KMS-11 (cell line): ENCODE measurements at regions not wholly inside any gene's neighbourhood (a gene's known extent, or its start where the extent isn't known, plus 50 kb on each side); places are given as distances from the start of the nearest gene placed in this dataset.
"Not testable (repeated sequence)": the region's sequence is repeated elsewhere in the genome, so short reads cannot be mapped to it uniquely, and the experiment has no call there.

ENCODE experiments used
- H2AFZ ChIP-seq: fragments of 200-600 bp; sonication (generic); 2 replicates; pipeline ENCODE4 v1.6.1; 2016; ENCODE audit warnings: antibody characterized with exemption, mixed run types, low read depth
- H3K27ac ChIP-seq: fragments of 200-600 bp; sonication (generic); 2 replicates; pipeline ENCODE4 v1.6.1; 2016; ENCODE audit warnings: mild to moderate bottlenecking, mixed run types
- H3K27me3 ChIP-seq: fragments of 200-600 bp; sonication (generic); 2 replicates; pipeline ENCODE4 v1.6.1; 2017; ENCODE audit warnings: mild to moderate bottlenecking, low read depth, mixed run types, moderate library complexity; ENCODE audit not compliant: insufficient read depth
- H3K36me3 ChIP-seq: fragments of 200-600 bp; sonication (generic); 2 replicates; pipeline ENCODE4 v1.6.1; 2017; ENCODE audit warnings: mild to moderate bottlenecking, mixed run types; ENCODE audit not compliant: insufficient read depth
- H3K4me1 ChIP-seq: fragments of 200-600 bp; sonication (generic); 2 replicates; pipeline ENCODE4 v1.6.1; 2016; ENCODE audit warnings: mild to moderate bottlenecking, low read depth, mixed run types; ENCODE audit not compliant: poor library complexity, severe bottlenecking
- H3K4me2 ChIP-seq: fragments of 200-600 bp; sonication (generic); 2 replicates; pipeline ENCODE4 v1.7.0; 2016; ENCODE audit warnings: mild to moderate bottlenecking, mixed run types
- H3K4me3 ChIP-seq: fragments of 200-600 bp; sonication (generic); IDR thresholded peaks from 2 replicates; pipeline ENCODE4 v1.6.1; 2017; ENCODE audit warnings: low read depth, low read length, mixed read lengths; ENCODE audit not compliant: insufficient read depth
- H3K79me2 ChIP-seq: fragments of 200-600 bp; sonication (generic); 2 replicates; pipeline ENCODE4 v1.6.1; 2016; ENCODE audit warnings: low read depth, mixed run types; ENCODE audit not compliant: insufficient read depth
- H3K9ac ChIP-seq: fragments of 200-600 bp; sonication (generic); 2 replicates; pipeline ENCODE4 v1.6.1; 2016; ENCODE audit warnings: mild to moderate bottlenecking, mixed run types
- H4K20me1 ChIP-seq: fragments of 200-600 bp; sonication (generic); 2 replicates; pipeline ENCODE4 v1.6.1; 2016; ENCODE audit warnings: mild to moderate bottlenecking, mixed run types; ENCODE audit not compliant: insufficient read depth
- TF ChIP-seq, protein P1 (sequence below): fragments of 200-600 bp; sonication (generic); conservative IDR thresholded peaks from 2 replicates; pipeline ENCODE4 v1.6.1; 2017; ENCODE audit warnings: low read depth, mild to moderate bottlenecking, antibody characterized with exemption, low read length, moderate library complexity, mixed read lengths

DNA sequence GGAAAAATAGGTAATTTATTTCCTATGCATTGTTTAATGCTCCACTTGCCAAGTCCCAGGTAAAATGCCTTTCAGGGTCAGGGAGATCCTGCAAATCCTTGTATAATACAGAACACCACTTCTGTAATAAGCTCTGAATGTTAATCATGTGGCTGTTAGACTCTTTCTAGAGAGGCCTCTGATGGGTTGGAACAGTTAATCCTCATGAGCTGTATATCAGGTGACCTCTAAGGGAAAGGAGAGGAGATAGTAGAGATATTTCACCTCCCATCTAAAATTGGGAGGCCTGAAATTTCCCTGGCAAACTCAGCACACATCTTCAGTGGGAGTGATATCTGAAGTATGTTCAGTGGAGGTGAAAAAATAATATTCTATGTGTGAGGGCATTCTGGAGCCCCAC, 210.6 kb upstream of the WDFY3 start:
- Histone ChIP-seq H3K4me2 (no peak overlapping the region), H4K20me1 (no peaks in the 10 kb centered on the region), H3K36me3 (no peaks in the 10 kb centered on the region), H3K27me3 (no peaks in the 10 kb centered on the region), H2AFZ (no peak overlapping the region), H3K79me2 (no peaks in the 10 kb centered on the region), H3K4me3 (no peak overlapping the region), H3K27ac (no peak overlapping the region), H3K9ac (no peak overlapping the region), H3K4me1 (peaks cover 23% of the 10 kb centered on the region)
- TF ChIP-seq, protein P1, sequence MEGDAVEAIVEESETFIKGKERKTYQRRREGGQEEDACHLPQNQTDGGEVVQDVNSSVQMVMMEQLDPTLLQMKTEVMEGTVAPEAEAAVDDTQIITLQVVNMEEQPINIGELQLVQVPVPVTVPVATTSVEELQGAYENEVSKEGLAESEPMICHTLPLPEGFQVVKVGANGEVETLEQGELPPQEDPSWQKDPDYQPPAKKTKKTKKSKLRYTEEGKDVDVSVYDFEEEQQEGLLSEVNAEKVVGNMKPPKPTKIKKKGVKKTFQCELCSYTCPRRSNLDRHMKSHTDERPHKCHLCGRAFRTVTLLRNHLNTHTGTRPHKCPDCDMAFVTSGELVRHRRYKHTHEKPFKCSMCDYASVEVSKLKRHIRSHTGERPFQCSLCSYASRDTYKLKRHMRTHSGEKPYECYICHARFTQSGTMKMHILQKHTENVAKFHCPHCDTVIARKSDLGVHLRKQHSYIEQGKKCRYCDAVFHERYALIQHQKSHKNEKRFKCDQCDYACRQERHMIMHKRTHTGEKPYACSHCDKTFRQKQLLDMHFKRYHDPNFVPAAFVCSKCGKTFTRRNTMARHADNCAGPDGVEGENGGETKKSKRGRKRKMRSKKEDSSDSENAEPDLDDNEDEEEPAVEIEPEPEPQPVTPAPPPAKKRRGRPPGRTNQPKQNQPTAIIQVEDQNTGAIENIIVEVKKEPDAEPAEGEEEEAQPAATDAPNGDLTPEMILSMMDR = no peak

DNA sequence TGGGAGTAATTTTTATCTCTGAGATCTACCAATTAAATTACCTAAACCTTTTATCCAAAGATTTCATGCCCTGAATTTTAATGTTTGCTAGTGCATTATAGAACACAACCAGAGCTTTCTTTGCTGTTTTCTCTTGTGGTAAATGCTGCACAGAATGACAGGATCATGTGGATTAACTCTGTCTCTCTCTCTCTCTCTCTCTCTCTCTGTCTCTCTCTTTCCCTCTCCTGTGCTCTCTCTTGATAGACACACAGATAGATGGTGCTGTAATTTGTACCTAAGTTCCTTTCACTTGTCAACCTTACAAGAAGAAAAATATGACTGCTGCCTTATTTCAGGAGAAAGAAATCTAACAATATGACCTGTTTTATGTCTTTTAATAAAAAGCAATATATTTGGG, 211.2 kb upstream of the WDFY3 start:
- Histone ChIP-seq H2AFZ (no peak overlapping the region), H3K4me2 (no peak overlapping the region), H4K20me1 (no peaks in the 10 kb centered on the region), H3K9ac (no peak overlapping the region), H3K27me3 (no peaks in the 10 kb centered on the region), H3K4me1 (peaks cover 26% of the 10 kb centered on the region), H3K4me3 (no peak overlapping the region), H3K36me3 (no peaks in the 10 kb centered on the region), H3K79me2 (no peaks in the 10 kb centered on the region), H3K27ac (no peak overlapping the region)
- TF ChIP-seq, protein P1 = no peak

DNA sequence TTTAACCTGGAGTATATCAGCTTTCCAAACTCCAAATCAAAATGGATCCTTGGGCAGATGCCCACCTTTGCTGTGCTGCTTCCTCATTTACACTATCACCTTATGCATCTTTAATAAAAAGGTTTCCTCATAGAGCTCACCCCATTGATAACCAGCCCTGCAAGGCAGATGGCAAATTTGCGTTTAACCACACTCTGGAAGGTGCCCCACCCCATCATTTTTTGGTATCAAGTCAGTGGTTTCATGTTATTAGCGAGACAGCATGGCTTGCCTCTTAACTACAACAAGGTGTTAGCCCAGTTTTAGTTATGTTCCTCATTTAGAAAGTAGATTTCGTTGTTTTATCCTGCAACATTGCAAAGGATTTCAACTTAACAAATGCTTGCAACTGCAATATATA, 214.0 kb upstream of the WDFY3 start:
- peak overlapping the region; percentile 43 for H3K27ac ChIP-seq
- TF ChIP-seq, protein P1 = no peak
- H2AFZ ChIP-seq = peak overlapping the region; percentile 35; the same call in 1 of the 2 replicates
- H3K79me2 ChIP-seq = no peaks in the 10 kb centered on the region
- H4K20me1 ChIP-seq = no peaks in the 10 kb centered on the region
- no peak overlapping the region for H3K4me3 ChIP-seq
- no peaks in the 10 kb centered on the region for H3K36me3 ChIP-seq
- H3K27me3 ChIP-seq = no peaks in the 10 kb centered on the region
- H3K9ac ChIP-seq = no peak overlapping the region
- H3K4me1 ChIP-seq = peaks cover 26% of the 10 kb centered on the region
- H3K4me2 ChIP-seq = peak overlapping the region; percentile 52

DNA sequence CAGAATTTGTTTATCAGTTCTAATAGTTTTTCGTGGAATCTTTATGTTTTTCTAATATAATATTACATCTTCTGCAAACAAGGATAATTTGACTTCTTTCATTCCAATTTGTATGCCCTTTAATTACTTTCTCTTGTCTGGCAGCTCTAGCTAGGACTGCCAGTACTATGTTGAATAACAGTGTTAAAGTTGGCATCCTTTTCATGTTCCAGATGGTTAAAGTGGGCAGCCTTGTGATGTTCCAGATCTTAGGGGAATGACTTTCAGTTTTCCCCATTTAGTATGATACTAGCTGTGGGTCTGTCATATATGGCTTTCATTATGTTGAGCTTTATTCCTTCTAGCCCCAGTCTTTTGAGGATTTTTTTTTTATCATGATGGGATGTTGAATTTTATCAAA, 220.6 kb upstream of the WDFY3 start:
- H3K4me1 ChIP-seq = peaks cover 2% of the 10 kb centered on the region
- H2AFZ ChIP-seq = no peak overlapping the region
- H3K79me2 ChIP-seq = no peaks in the 10 kb centered on the region
- no peak overlapping the region for H3K27ac ChIP-seq
- H3K9ac ChIP-seq = no peak overlapping the region
- no peaks in the 10 kb centered on the region; the same call in 1 of the 2 replicates for H3K36me3 ChIP-seq
- no peaks in the 10 kb centered on the region for H4K20me1 ChIP-seq
- TF ChIP-seq, protein P1 = no peak
- H3K4me2 ChIP-seq = no peak overlapping the region
- H3K27me3 ChIP-seq = no peaks in the 10 kb centered on the region
- H3K4me3 ChIP-seq = no peak overlapping the region

GRCh38 chr4:85196015-85196414, 229.5 kb upstream of the WDFY3 start:
- Histone ChIP-seq H3K4me3 (peak overlapping the region; percentile 86), H3K9ac (peak overlapping the region; percentile 91), H2AFZ (peak overlapping the region; percentile 91), H3K4me2 (peak overlapping the region; percentile 79), H3K27ac (peak overlapping the region; percentile 93), H3K4me1 (peaks cover 23% of the 10 kb centered on the region)
- not testable (repeated sequence) for H3K27me3 ChIP-seq, H3K36me3 ChIP-seq, H3K79me2 ChIP-seq, H4K20me1 ChIP-seq
